KMS-11 (cell line): ENCODE measurements at regions not wholly inside any gene's neighbourhood (a gene's known extent, or its start where the extent isn't known, plus 50 kb on each side); places are given as distances from the start of the nearest gene placed in this dataset.
"Not testable (repeated sequence)": the region's sequence is repeated elsewhere in the genome, so short reads cannot be mapped to it uniquely, and the experiment has no call there.

Source experiments
- H2AFZ ChIP-seq: fragments of 200-600 bp; sonication (generic); 2 replicates; pipeline ENCODE4 v1.6.1; 2016; ENCODE audit warnings: antibody characterized with exemption, mixed run types, low read depth
- H3K27ac ChIP-seq: fragments of 200-600 bp; sonication (generic); 2 replicates; pipeline ENCODE4 v1.6.1; 2016; ENCODE audit warnings: mild to moderate bottlenecking, mixed run types
- H3K27me3 ChIP-seq: fragments of 200-600 bp; sonication (generic); 2 replicates; pipeline ENCODE4 v1.6.1; 2017; ENCODE audit warnings: mild to moderate bottlenecking, low read depth, mixed run types, moderate library complexity; ENCODE audit not compliant: insufficient read depth
- H3K36me3 ChIP-seq: fragments of 200-600 bp; sonication (generic); 2 replicates; pipeline ENCODE4 v1.6.1; 2017; ENCODE audit warnings: mild to moderate bottlenecking, mixed run types; ENCODE audit not compliant: insufficient read depth
- H3K4me1 ChIP-seq: fragments of 200-600 bp; sonication (generic); 2 replicates; pipeline ENCODE4 v1.6.1; 2016; ENCODE audit warnings: mild to moderate bottlenecking, low read depth, mixed run types; ENCODE audit not compliant: poor library complexity, severe bottlenecking
- H3K4me2 ChIP-seq: fragments of 200-600 bp; sonication (generic); 2 replicates; pipeline ENCODE4 v1.7.0; 2016; ENCODE audit warnings: mild to moderate bottlenecking, mixed run types
- H3K4me3 ChIP-seq: fragments of 200-600 bp; sonication (generic); IDR thresholded peaks from 2 replicates; pipeline ENCODE4 v1.6.1; 2017; ENCODE audit warnings: low read depth, low read length, mixed read lengths; ENCODE audit not compliant: insufficient read depth
- H3K79me2 ChIP-seq: fragments of 200-600 bp; sonication (generic); 2 replicates; pipeline ENCODE4 v1.6.1; 2016; ENCODE audit warnings: low read depth, mixed run types; ENCODE audit not compliant: insufficient read depth
- H3K9ac ChIP-seq: fragments of 200-600 bp; sonication (generic); 2 replicates; pipeline ENCODE4 v1.6.1; 2016; ENCODE audit warnings: mild to moderate bottlenecking, mixed run types
- H4K20me1 ChIP-seq: fragments of 200-600 bp; sonication (generic); 2 replicates; pipeline ENCODE4 v1.6.1; 2016; ENCODE audit warnings: mild to moderate bottlenecking, mixed run types; ENCODE audit not compliant: insufficient read depth
- TF ChIP-seq, protein P1 (sequence below): fragments of 200-600 bp; sonication (generic); conservative IDR thresholded peaks from 2 replicates; pipeline ENCODE4 v1.6.1; 2017; ENCODE audit warnings: low read depth, mild to moderate bottlenecking, antibody characterized with exemption, low read length, moderate library complexity, mixed read lengths

DNA sequence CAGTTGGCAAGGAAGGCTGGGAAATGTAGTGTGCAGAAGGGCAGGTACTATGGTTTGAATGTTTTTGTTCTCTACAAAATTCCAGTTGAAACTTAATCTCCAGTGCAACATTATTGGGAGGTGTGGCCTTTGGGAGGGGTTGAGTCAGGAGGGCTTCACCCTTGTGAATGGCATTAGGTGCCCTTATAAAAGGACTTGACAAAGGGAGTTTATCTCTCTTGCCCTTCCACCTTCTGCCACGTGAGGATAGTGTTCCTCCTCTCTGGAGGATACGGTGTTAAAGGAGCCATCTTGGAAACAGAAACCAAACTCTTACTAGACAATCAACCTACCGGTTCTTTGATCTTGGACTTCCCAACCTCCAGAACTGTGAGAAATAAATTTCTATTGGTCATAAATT is 82.2 kb upstream of the LRFN2 start:
- H3K9ac ChIP-seq: no peak overlapping the region
- no peaks in the 10 kb centered on the region for H4K20me1 ChIP-seq
- no peaks in the 10 kb centered on the region for H3K27me3 ChIP-seq
- H3K79me2 ChIP-seq: no peaks in the 10 kb centered on the region
- no peak overlapping the region for H3K27ac ChIP-seq
- H3K4me1 ChIP-seq: no peaks in the 10 kb centered on the region
- TF ChIP-seq, protein P1, sequence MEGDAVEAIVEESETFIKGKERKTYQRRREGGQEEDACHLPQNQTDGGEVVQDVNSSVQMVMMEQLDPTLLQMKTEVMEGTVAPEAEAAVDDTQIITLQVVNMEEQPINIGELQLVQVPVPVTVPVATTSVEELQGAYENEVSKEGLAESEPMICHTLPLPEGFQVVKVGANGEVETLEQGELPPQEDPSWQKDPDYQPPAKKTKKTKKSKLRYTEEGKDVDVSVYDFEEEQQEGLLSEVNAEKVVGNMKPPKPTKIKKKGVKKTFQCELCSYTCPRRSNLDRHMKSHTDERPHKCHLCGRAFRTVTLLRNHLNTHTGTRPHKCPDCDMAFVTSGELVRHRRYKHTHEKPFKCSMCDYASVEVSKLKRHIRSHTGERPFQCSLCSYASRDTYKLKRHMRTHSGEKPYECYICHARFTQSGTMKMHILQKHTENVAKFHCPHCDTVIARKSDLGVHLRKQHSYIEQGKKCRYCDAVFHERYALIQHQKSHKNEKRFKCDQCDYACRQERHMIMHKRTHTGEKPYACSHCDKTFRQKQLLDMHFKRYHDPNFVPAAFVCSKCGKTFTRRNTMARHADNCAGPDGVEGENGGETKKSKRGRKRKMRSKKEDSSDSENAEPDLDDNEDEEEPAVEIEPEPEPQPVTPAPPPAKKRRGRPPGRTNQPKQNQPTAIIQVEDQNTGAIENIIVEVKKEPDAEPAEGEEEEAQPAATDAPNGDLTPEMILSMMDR: no peak
- H2AFZ ChIP-seq: no peak overlapping the region
- H3K36me3 ChIP-seq: no peaks in the 10 kb centered on the region
- no peak overlapping the region for H3K4me2 ChIP-seq
- H3K4me3 ChIP-seq: no peak overlapping the region

DNA sequence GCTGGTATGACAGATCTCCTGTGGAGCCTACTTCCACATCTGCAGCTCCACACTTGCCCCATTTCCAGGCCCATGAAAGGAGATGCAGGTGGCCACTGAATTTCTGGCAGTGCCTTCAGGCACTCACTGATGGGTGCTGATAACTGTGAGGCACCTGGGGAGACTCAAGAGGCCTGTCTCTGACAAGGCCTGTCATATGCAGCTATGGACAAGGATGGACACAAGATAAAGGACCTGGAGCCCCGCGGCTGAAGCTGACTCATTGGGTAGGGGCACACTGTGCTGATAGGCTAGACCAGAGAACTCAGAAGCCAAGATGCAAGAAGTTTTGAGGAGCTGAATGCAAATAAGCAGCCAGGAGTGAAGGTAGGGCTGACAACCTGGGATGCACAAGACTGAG is 81.0 kb upstream of the LRFN2 start:
- H3K4me3 ChIP-seq: no peak overlapping the region
- no peaks in the 10 kb centered on the region for H3K27me3 ChIP-seq
- H3K79me2 ChIP-seq: no peaks in the 10 kb centered on the region
- no peaks in the 10 kb centered on the region for H3K36me3 ChIP-seq
- no peak overlapping the region for H3K4me2 ChIP-seq
- no peak overlapping the region for H3K9ac ChIP-seq
- H2AFZ ChIP-seq: no peak overlapping the region
- H4K20me1 ChIP-seq: no peaks in the 10 kb centered on the region
- TF ChIP-seq, protein P1: no peak
- no peak overlapping the region for H3K27ac ChIP-seq
- no peaks in the 10 kb centered on the region for H3K4me1 ChIP-seq

DNA sequence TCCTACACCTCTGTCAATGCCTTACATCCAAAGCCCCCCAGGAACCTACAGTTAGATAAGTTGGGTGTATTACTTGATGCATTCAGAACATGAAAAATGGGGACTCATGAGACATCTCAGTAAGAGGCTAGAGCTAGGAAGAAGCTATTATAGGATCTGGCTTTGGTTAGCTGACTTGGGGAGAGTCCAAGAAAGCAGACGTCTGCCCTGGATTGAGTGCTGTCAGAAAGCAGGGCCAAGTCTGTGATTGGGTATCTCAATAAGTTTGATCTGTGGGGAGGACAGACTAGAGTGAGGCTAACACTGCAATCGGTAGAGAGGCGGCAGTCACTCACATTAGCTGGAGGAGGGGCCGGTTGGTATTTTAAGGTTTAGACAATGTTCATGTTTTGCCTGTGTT is 79.4 kb upstream of the LRFN2 start:
- TF ChIP-seq, protein P1: no peak
- Histone ChIP-seq H2AFZ (no peak overlapping the region), H3K27me3 (no peaks in the 10 kb centered on the region)

DNA sequence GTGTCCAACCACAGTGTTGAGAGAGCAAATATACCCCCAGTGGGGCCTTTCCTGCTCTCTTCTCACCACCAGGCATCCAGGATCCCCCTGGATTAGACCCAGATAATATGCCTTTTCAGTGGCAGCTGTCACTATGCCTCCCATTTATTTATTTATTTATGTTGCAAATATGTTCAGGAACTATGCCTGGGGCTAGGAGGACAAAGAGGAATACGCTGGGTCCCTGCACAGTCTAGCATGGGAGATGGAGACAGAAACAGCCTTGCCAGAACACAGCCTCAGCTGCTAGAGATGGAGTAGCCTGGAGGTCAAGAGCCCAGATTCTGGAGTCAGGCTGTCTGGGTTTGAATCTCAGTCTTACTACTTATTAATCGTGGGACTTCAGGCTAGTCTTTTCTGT is 74.6 kb upstream of the LRFN2 start:
- no peak overlapping the region for H3K4me3 ChIP-seq
- no peaks in the 10 kb centered on the region for H3K36me3 ChIP-seq
- H3K4me1 ChIP-seq: no peaks in the 10 kb centered on the region
- no peak overlapping the region for H3K4me2 ChIP-seq
- no peak overlapping the region for H3K27ac ChIP-seq
- H3K27me3 ChIP-seq: no peaks in the 10 kb centered on the region
- no peak overlapping the region for H2AFZ ChIP-seq
- H3K9ac ChIP-seq: no peak overlapping the region
- no peaks in the 10 kb centered on the region for H3K79me2 ChIP-seq
- TF ChIP-seq, protein P1: no peak
- no peaks in the 10 kb centered on the region for H4K20me1 ChIP-seq

More for the DNA sequence above, 79.4 kb upstream of the LRFN2 start:
- Histone ChIP-seq H3K4me2 (no peak overlapping the region), H3K27ac (no peak overlapping the region), H3K4me3 (no peak overlapping the region), H4K20me1 (no peaks in the 10 kb centered on the region), H3K4me1 (no peaks in the 10 kb centered on the region), H3K79me2 (no peaks in the 10 kb centered on the region), H3K9ac (no peak overlapping the region), H3K36me3 (no peaks in the 10 kb centered on the region)

DNA sequence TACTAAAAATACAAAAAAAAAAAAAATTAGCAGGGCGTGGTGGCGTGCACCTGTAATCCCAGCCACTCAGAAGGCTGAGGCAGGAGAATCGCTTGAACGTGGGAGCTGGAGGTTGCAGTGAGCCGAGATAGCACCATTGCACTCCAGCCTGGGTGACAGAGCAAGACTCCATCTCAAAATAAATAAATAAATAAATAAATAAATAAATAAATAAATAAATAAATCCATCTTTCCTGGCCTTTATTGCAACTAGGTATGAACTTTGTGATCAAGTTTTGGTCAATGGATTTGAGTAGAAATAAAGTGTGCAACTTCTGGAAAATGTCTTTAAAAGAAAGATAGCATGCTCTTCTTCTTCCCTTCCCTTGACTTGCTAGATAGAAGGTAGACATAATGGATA is 69.6 kb upstream of the LRFN2 start:
- not testable (repeated sequence) for H3K4me3 ChIP-seq, H3K4me2 ChIP-seq, H3K79me2 ChIP-seq, H4K20me1 ChIP-seq, H3K9ac ChIP-seq, H3K4me1 ChIP-seq, H3K27me3 ChIP-seq, H3K27ac ChIP-seq, H2AFZ ChIP-seq, H3K36me3 ChIP-seq
